Right renal pelvis (tissue), 4 donors: ENCODE measurements at regions not wholly inside any gene's neighbourhood (a gene's known extent, or its start where the extent isn't known, plus 50 kb on each side); places are given as distances from the start of the nearest gene placed in this dataset.
"Not testable (repeated sequence)": the region's sequence is repeated elsewhere in the genome, so short reads cannot be mapped to it uniquely, and the experiment has no call there.

Experiments
- DNase-seq, 4 donors: peaks; one replicate each; pipeline ENCODE4 v3.0.0-alpha.2; 2013; ENCODE audit warnings: low read depth in 4 of 4, low spot score in 3 of 4, missing footprints in 1 of 4

DNA sequence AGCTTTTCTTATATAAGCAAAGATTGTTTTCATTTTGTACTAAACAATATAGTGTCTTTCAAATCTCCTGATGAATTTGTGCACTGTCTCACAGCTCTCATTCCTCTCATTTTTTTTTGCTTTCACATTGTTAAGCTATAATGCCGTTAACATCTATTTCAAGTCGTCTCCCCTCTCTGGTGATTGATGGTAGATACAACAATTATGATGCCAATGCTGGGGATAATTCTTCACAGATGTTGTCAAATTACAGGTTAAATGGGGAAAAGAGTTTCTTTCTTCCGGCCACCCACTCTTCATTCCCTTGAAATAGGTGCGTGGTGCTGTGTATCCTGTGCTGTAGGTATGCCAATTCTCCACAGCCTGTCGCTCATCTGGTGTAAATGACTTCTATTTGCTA is 1053.7 kb upstream of the ZEB2 start:
- no peak for DNase-seq

DNA sequence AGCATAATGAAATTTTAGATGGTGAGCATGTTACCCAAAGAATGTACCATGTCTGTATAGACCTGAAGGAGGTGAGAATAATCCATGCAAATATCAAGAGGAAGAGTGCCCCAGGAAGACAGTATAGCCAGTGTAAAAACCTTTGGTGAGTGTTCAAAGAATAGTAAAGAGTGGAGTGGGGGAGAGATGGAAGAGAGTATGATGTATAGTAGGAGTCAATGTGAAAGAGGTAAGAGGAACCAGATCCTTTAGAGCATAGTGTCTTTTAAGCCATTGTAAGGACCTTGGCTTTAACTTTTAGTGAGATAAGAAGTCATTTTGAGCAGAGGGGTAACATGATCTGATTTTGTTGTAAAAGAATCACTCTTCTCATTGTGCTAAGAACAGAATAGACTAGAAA is 1052.3 kb upstream of the ZEB2 start:
- DNase-seq: no peak

DNA sequence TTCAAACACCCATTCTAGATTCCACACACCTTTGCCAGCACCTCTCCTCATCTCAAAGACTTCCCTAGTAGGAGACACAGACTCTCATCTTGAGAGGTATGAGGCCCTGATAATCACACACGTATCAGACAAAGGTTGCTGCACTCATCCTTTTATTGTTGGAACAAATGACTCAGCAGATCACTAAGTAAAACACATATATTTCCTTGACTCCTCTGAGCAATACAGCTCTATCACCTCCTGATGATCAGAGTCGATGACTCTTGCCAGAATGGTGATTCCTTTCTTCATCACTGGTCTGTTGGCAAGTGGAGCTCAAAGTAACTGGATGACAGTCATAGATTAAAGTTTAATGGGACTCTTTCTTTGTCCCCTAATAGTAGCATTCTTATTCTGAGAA is 1049.2 kb upstream of the ZEB2 start:
- DNase-seq: no peak

GRCh38 chr2:145563741-145564615 is 1044.1 kb upstream of the ZEB2 start:
- DNase-seq: peak; percentile 31 to 69 (median 52)

- DNase-seq: no peak
Observed at GRCh38 chr2:145561152-145561551, 1041.2 kb upstream of the ZEB2 start.

DNA sequence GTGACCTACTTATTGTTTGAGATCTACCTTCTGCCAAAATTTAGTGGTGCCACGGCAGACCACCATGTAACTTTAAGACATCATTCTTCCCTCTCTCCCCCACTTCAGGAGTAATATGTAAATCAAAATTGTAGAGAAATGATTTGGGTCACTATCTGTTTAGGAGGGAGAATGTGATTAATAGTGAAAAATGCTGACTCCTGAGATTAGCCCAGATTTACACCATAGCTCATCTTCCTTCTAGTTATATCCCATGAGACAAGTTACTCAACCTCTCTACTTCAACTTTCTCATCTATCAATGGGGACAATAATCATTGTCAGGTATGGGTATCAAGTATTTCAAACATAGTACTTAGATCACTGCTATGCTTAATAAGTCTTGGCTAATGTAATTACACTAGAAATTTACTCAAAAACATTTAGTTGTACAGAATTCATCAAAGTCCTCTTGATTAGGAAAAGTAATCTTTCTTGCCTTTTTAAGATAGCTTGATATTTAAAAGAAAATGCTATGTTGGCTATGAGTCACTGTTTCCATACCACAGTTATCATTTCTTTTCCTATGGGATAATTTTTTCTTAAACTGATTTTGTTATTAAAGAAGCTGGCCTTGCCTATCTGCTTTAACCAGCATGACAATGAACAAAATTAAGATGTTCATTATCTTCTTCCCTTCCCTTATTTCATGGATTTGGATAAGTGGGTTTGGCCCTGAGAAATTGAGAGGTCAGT is 1038.9 kb upstream of the ZEB2 start:
- no peak for DNase-seq

DNA sequence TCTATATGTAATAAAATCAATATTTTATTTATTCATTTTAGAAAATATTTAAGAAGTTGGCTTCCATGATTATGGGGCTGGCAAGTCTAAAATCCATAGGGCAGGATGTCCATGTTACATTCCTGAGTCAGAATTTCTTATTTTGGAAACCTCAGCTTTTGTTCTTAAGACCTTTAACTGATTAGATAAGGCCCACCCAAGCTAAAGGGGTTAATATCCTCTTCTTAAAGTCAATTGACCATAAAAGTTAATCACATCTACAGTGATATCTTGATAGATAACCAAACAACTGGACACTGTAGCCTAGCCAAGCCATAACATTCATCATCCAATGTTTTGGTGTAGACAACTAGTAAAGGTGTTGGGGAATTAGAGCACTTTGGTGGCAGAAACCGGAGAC is 1035.4 kb upstream of the ZEB2 start:
- DNase-seq: no peak

GRCh38 chr2:145551686-145552085 is 1031.8 kb upstream of the ZEB2 start:
- no peak for DNase-seq

GRCh38 chr2:145548479-145548878 is 1028.6 kb upstream of the ZEB2 start:
- DNase-seq: no peak

DNA sequence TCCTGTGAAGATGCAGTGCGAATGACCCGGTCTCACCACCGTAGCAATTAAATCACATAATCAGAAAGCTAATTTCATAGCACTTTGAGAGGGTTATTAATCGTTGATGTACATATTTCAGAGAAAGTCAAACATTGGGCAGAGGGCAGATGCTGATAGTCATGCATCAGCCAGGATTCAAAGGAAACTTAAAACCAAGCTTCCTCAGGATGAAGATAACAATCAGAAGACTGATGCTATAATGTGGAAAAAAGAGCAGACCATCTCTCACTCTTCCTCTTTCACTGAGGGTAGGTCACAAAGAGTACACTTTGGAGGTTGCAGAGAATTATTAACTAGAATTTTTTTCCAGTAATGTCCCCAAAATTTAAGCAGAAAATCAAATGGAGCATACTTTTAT is 1027.7 kb upstream of the ZEB2 start:
- no peak for DNase-seq

GRCh38 chr2:145546091-145546490 is 1026.2 kb upstream of the ZEB2 start:
- no peak for DNase-seq

DNA sequence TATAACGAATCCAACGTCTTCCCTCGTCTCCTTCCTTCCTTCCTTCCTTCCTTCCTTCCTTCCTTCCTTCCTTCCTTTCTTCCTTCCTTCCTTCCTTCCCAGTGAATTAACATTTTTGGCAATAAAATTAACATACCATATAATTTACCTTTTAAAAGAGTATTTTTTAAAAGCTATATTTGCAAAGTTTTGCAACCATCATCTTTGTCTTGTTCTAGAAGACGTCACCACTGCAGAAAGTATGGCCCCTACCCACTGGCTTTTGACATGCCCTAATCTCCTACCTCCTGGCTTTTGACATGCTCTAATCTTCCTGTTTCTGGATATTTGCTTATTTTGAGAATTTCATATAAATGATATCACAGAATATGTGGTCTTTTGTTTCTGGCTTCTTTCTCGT is 1023.9 kb upstream of the ZEB2 start:
- no peak for DNase-seq

- DNase-seq: no peak
Observed at GRCh38 chr2:145543155-145543554, 1023.2 kb upstream of the ZEB2 start.

- no peak for DNase-seq
Observed at GRCh38 chr2:145541028-145541427, 1021.1 kb upstream of the ZEB2 start.

- DNase-seq: no peak
Observed at GRCh38 chr2:145538661-145539350, 1018.9 kb upstream of the ZEB2 start.

DNA sequence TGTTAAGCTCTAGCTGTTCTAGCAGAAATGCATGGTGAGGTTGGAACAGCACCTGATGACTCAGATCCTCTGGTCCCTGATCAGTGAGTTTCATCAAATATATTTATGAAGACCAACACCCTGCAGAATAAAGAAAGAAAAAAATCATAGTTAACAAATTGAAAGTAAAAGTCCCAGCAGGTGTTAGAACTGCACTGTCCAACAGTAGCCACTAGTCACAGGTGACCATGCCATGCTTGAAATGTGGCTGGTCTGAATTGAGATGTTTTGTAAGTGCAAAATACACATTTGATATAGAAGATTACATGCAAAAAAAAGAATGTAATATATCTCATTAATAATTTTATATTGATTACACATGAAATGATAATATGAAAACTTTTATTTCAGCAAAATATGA is 1010.7 kb upstream of the ZEB2 start:
- no peak for DNase-seq

DNA sequence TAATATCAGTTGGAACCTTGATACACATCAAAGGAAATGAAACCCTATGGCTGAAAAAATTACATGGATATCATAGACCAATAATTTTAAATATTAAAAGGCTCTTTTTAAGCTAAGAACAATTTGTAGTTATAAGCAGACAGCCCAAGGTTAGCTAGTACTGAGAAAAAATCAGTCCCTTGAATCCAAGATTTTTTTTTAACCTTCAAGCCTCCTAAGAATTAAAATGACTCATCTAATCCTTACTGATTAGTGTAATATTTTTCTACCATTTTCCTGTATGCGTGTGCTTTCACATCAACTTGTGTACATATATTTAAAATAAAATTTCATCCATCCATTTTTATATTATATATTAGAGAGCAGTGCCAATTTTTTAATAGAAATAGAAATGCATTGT is 1004.9 kb upstream of the ZEB2 start:
- no peak for DNase-seq

GRCh38 chr2:145524303-145524702 is 1004.4 kb upstream of the ZEB2 start:
- DNase-seq: no peak

DNA sequence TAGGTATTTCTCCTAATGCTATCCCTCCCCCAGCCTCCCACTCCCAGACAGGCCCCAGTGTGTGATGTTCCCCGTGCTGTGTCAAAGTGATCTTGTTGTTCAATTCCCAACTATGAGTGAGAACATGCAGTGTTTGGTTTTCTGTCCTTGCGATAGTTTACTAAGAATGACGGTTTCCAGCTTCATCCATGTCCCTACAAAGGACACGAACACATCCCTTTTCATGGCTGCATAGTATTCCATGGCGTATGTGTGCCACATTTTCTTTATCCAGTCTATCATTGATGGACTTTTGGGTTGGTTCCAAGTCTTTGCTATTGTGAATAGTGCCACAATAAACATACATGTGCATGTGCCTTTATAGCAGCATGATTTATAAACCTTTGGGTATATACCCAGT is 999.3 kb upstream of the ZEB2 start:
- not testable (repeated sequence) for DNase-seq

- DNase-seq: no peak
Observed at GRCh38 chr2:145511946-145512345, 992.0 kb upstream of the ZEB2 start.

- no peak for DNase-seq
Observed at GRCh38 chr2:145503511-145503910, 983.6 kb upstream of the ZEB2 start.
